OCI-LY7 (cell line): ENCODE measurements at regions not wholly inside any gene's neighbourhood (a gene's known extent, or its start where the extent isn't known, plus 50 kb on each side); places are given as distances from the start of the nearest gene placed in this dataset.

Experiments
- CTCF ChIP-seq: fragments of 200-600 bp; sonication (generic); conservative IDR thresholded peaks from 2 replicates; pipeline ENCODE4 v1.5.1; 2014; ENCODE audit warnings: mild to moderate bottlenecking, antibody characterized with exemption, low read length, moderate library complexity, mixed read lengths
- EZH2phosphoT487 ChIP-seq: fragments of 200-600 bp; sonication (generic); IDR thresholded peaks from 2 replicates; pipeline ENCODE4 v1.6.1; 2018; ENCODE audit warnings: low read depth, borderline replicate concordance, mild to moderate bottlenecking, mixed run types, antibody characterized with exemption, low read length, moderate library complexity, mixed read lengths

GRCh38 chr6:78771586-78771985 is 95.8 kb upstream of the IRAK1BP1 start:
- TF ChIP-seq CTCF = no peak
- TF ChIP-seq EZH2phosphoT487 = no peak
